Activated CD4-positive, alpha-beta memory T cell treated with anti-CD3 and anti-CD28 coated beads, Interleukin-2, amount 10 ng/mL, durations not matched to agents 7 days and 5 days (primary cell): ENCODE measurements at regions not wholly inside any gene's neighbourhood (a gene's known extent, or its start where the extent isn't known, plus 50 kb on each side); places are given as distances from the start of the nearest gene placed in this dataset.

ENCODE experiments used
- CTCF ChIA-PET: fragments of 350-600 bp; sonication (Branson Sonifier 250); formaldehyde crosslinking; loops from one replicate; lab custom pipeline; 2021; ENCODE audit warnings: antibody characterized with exemption, inconsistent platforms; lab: Charles Lee
- POLR2A ChIA-PET: fragments of 350-600 bp; sonication (Branson Sonifier 250); formaldehyde crosslinking; loops from one replicate; lab custom pipeline; 2021; ENCODE audit warnings: antibody characterized with exemption; lab: Charles Lee
- DNase-seq: peaks from one replicate; pipeline ENCODE4 v3.0.0-alpha.2; 2020
- H3K27ac Mint-ChIP-seq: one replicate; pipeline ENCODE4 v1.8.0; 2021; ENCODE audit warnings: mild to moderate bottlenecking, mixed read lengths
- H3K27me3 Mint-ChIP-seq: one replicate; pipeline ENCODE4 v1.8.0; 2021; ENCODE audit warnings: mixed read lengths
- H3K36me3 Mint-ChIP-seq: one replicate; pipeline ENCODE4 v1.8.0; 2021; ENCODE audit warnings: low read depth, mixed read lengths
- H3K4me1 Mint-ChIP-seq: one replicate; pipeline ENCODE4 v1.8.0; 2021; ENCODE audit warnings: mixed read lengths
- H3K4me3 Mint-ChIP-seq: one replicate; pipeline ENCODE4 v1.8.0; 2021; ENCODE audit warnings: mild to moderate bottlenecking, mixed read lengths
- H3K9me3 Mint-ChIP-seq: one replicate; pipeline ENCODE4 v1.8.0; 2021; ENCODE audit warnings: mixed read lengths

GRCh38 chr20:43244647-43245046 is 54.9 kb upstream of the PTPRT start:
- H3K4me3 Mint-ChIP-seq, result no peak overlapping the region
- H3K9me3 Mint-ChIP-seq, result no peaks in the 10 kb centered on the region
- no peak overlapping the region for H3K27ac Mint-ChIP-seq
- DNase-seq, result no peak
- no peaks in the 10 kb centered on the region for H3K27me3 Mint-ChIP-seq
- POLR2A ChIA-PET, result no interaction called here
- no peaks in the 10 kb centered on the region for H3K4me1 Mint-ChIP-seq
- no peaks in the 10 kb centered on the region for H3K36me3 Mint-ChIP-seq
- CTCF ChIA-PET, result no interaction called here

- Mint-ChIP-seq H3K27ac (no peak overlapping the region), H3K36me3 (no peaks in the 10 kb centered on the region), H3K27me3 (no peaks in the 10 kb centered on the region), H3K9me3 (no peaks in the 10 kb centered on the region), H3K4me3 (no peak overlapping the region), H3K4me1 (no peaks in the 10 kb centered on the region)
- ChIA-PET POLR2A (no interaction called here), CTCF (no interaction called here)
- DNase-seq, result no peak
These were observed 54.1 kb upstream of the PTPRT start for GRCh38 chr20:43243672-43244269.

- Mint-ChIP-seq H3K4me1 (no peaks in the 10 kb centered on the region), H3K4me3 (no peak overlapping the region), H3K36me3 (no peaks in the 10 kb centered on the region), H3K9me3 (no peaks in the 10 kb centered on the region), H3K27ac (no peak overlapping the region), H3K27me3 (no peaks in the 10 kb centered on the region)
- ChIA-PET CTCF (no interaction called here), POLR2A (no interaction called here)
- DNase-seq, result no peak
These were observed 51.5 kb upstream of the PTPRT start for GRCh38 chr20:43241057-43241702.
